ENCODE measurements at regions not wholly inside any gene's neighbourhood (a gene's known extent, or its start where the extent isn't known, plus 50 kb on each side); places are given as distances from the start of the nearest gene placed in this dataset.

- Histone ChIP-seq H3K36me3 (ENCODE audit: control insufficient read depth in 2 of 2, extremely low read depth in 1 of 2, insufficient read depth in 2 of 2, low read length in 2 of 2) (no peaks in the 10 kb centered on the region), H3K4me1 (ENCODE audit: control insufficient read depth, extremely low read depth, insufficient read depth, low read length) (no peaks in the 10 kb centered on the region), H3K9me3 (replicated peaks; ENCODE audit: control insufficient read depth, insufficient read depth, low read length) (peaks cover 6% of the 10 kb centered on the region), H3K4me3 (replicated peaks in 1 of 3; ENCODE audit: insufficient read depth in 1 of 3, low read depth in 1 of 3, low read length in 3 of 3) (no peak overlapping the region), H3K79me2 (ENCODE audit: control insufficient read depth, insufficient read depth, low read length) (no peaks in the 10 kb centered on the region), H2AFZ (ENCODE audit: low read depth, low read length) (no peak overlapping the region), H3K27ac (ENCODE audit: insufficient read depth, low read depth, low read length) (no peak overlapping the region), H3K9me1 (replicated peaks; ENCODE audit: control insufficient read depth, extremely low read depth, insufficient read depth, low read length) (no peaks in the 10 kb centered on the region), H3K9ac (replicated peaks; ENCODE audit: extremely low read depth, insufficient read depth, low read length) (no peak overlapping the region), H3K4me2 (ENCODE audit: insufficient read depth, low read length) (no peak overlapping the region), H3K27me3 (ENCODE audit: control insufficient read depth in 2 of 2, insufficient read depth in 2 of 2, low read length in 2 of 2) (no peaks in the 10 kb centered on the region), H4K20me1 (replicated peaks; ENCODE audit: control insufficient read depth, extremely low read depth, insufficient read depth, low read length) (no peaks in the 10 kb centered on the region)
- DNase-seq (ENCODE audit: low read depth, low spot score) (no peak), FAIRE-seq (no peak)
- dilution Hi-C loops (cut with MboI; ENCODE audit: extremely low pct_ligation_motif_present, low sequenced_read_pairs) = no loop called here
- CTCF ChIA-PET = no interaction called here
- POLR2A ChIA-PET = no interaction called here
- no peak for TF ChIP-seq MYC (IDR thresholded peaks at IDR 0.05; ENCODE audit: low read depth, low read length)
- TF ChIP-seq CTCF (IDR thresholded peaks at IDR 0.05; ENCODE audit: extremely low read depth in 1 of 2, insufficient read depth in 1 of 2, low read depth in 1 of 2, low read length in 2 of 2) = no peak
- intact Hi-C loops (cut with micrococcal nuclease) = no loop called here
- BruUV-seq (replicated peaks) = no TSS peak
Measured at GRCh38 chr12:114186241-114187002, 219.5 kb downstream of the TBX5 start.

GRCh38 chr12:114185036-114185435 is 218.9 kb upstream of the RBM19 start:
- no peak for TF ChIP-seq JUN (IDR thresholded peaks at IDR 0.05; ENCODE audit: borderline replicate concordance, insufficient read depth, insufficient read length, low read depth)
- CTCF ChIA-PET = no interaction called here
- no peaks in the 10 kb centered on the region for H3K79me2 ChIP-seq (ENCODE audit: control insufficient read depth, insufficient read depth, low read length)
- H3K9me1 ChIP-seq (replicated peaks; ENCODE audit: control insufficient read depth, extremely low read depth, insufficient read depth, low read length) = no peaks in the 10 kb centered on the region
- no peak for DNase-seq (ENCODE audit: low read depth, low spot score)
- H2AFZ ChIP-seq (ENCODE audit: low read depth, low read length) = no peak overlapping the region
- no peak overlapping the region for H3K27ac ChIP-seq (ENCODE audit: insufficient read depth, low read depth, low read length)
- no peaks in the 10 kb centered on the region for H4K20me1 ChIP-seq (replicated peaks; ENCODE audit: control insufficient read depth, extremely low read depth, insufficient read depth, low read length)
- H3K9me3 ChIP-seq (replicated peaks; ENCODE audit: control insufficient read depth, insufficient read depth, low read length) = peaks cover 6% of the 10 kb centered on the region
- POLR2A ChIA-PET = no interaction called here
- no TSS peak for BruUV-seq (replicated peaks)
- no peak overlapping the region for H3K4me3 ChIP-seq (replicated peaks in 1 of 3; ENCODE audit: insufficient read depth in 1 of 3, low read depth in 1 of 3, low read length in 3 of 3)
- no peak for FAIRE-seq
- no peaks in the 10 kb centered on the region for H3K36me3 ChIP-seq (ENCODE audit: control insufficient read depth in 2 of 2, extremely low read depth in 1 of 2, insufficient read depth in 2 of 2, low read length in 2 of 2)
- intact Hi-C loops (cut with micrococcal nuclease) (no loop called here), dilution Hi-C loops (cut with MboI; ENCODE audit: extremely low pct_ligation_motif_present, low sequenced_read_pairs) (no loop called here)
- no peaks in the 10 kb centered on the region for H3K27me3 ChIP-seq (ENCODE audit: control insufficient read depth in 2 of 2, insufficient read depth in 2 of 2, low read length in 2 of 2)
- no peaks in the 10 kb centered on the region for H3K4me1 ChIP-seq (ENCODE audit: control insufficient read depth, extremely low read depth, insufficient read depth, low read length)
- no peak overlapping the region for H3K9ac ChIP-seq (replicated peaks; ENCODE audit: extremely low read depth, insufficient read depth, low read length)
- no peak overlapping the region for H3K4me2 ChIP-seq (ENCODE audit: insufficient read depth, low read length)

Data from endothelial cell of umbilical vein (primary cell).